Kidney (tissue), 13 donors: ENCODE measurements at regions not wholly inside any gene's neighbourhood (a gene's known extent, or its start where the extent isn't known, plus 50 kb on each side); places are given as distances from the start of the nearest gene placed in this dataset.

Experiments
- DNase-seq, 5 donors: peaks; one replicate each; pipeline ENCODE4 v3.0.0-alpha.2; 2013 to 2020
- FAIRE-seq: peaks from 2 replicates; lab custom pipeline; 2012; peaks lifted over from hg19 to GRCh38; lab: Jason Lieb, UNC
- H3K27ac ChIP-seq, 2 donors: one replicate each; pipeline ENCODE4 v1.7.0; 2013; ENCODE audit warnings: low read depth in 2 of 2, low read length in 2 of 2, inconsistent platforms in 1 of 2
- H3K27me3 ChIP-seq: one replicate; pipeline ENCODE4 v1.7.1; 2013; ENCODE audit warnings: low read length, inconsistent platforms; ENCODE audit not compliant: control insufficient read depth, insufficient read depth
- H3K36me3 ChIP-seq, 3 donors: one replicate each; pipeline versions ENCODE4 v1.7.0 to v1.7.1; 2013; ENCODE audit warnings: low read length in 3 of 3, control low read depth in 1 of 3, inconsistent platforms in 1 of 3; ENCODE audit not compliant: insufficient read depth in 3 of 3, control insufficient read depth in 2 of 3
- H3K4me1 ChIP-seq, 3 donors: one replicate each; pipeline versions ENCODE4 v1.7.0 to v1.7.1; 2013; ENCODE audit warnings: low read length in 3 of 3, inconsistent platforms in 1 of 3, low read depth in 1 of 3; ENCODE audit not compliant: control insufficient read depth in 2 of 3, insufficient read depth in 2 of 3
- H3K4me3 ChIP-seq, 3 donors: one replicate each; pipeline versions ENCODE4 v1.7.0 to v1.8.1; 2013; ENCODE audit warnings: low read length in 3 of 3, control low read depth in 1 of 3, inconsistent platforms in 1 of 3
- H3K9ac ChIP-seq, 3 donors: one replicate each; pipeline versions ENCODE4 v1.7.0 to v1.7.1; 2013; ENCODE audit warnings: low read length in 3 of 3, control low read depth in 1 of 3, inconsistent platforms in 1 of 3
- H3K9me3 ChIP-seq, 3 donors: one replicate each; pipeline versions ENCODE4 v1.7.0 to v1.7.1; 2013; ENCODE audit warnings: low read length in 3 of 3, control low read depth in 1 of 3, inconsistent platforms in 1 of 3; ENCODE audit not compliant: control insufficient read depth in 2 of 3, insufficient read depth in 1 of 3
- CTCF ChIP-seq: IDR thresholded peaks from 3 replicates; pipeline ENCODE4 v1.5.1; 2012; ENCODE audit warnings: mild to moderate bottlenecking, moderate library complexity, borderline replicate concordance; ENCODE audit not compliant: insufficient read depth; ENCODE audit errors: extremely low read depth
- intact Hi-C: fragments of 100-400 bp; cut with DNase I; formaldehyde crosslinking; loops from one replicate; pipeline ENCODE4 v1.11.1; 2022
- donor health status: control.
- donor health status: control.
- donor health status: control.
- donor health status: control.
- donor health status: control.
- donor health status: DM: yes; HTN: yes; CAD: no.
- donor health status: Normal renal cell carcinoma (clear cell type).

- Histone ChIP-seq H3K4me3 (no peak overlapping the region), H3K27ac (no peak overlapping the region), H3K9me3 (no peaks in the 10 kb centered on the region), H3K9ac (no peak overlapping the region), H3K36me3 (no peaks in the 10 kb centered on the region), H3K27me3 (no peaks in the 10 kb centered on the region), H3K4me1 (no peaks in the 10 kb centered on the region)
- intact Hi-C loops, result no loop called here
- TF ChIP-seq CTCF, result no peak
- no peak for FAIRE-seq
- peak in 3 of 5 donors; percentile 7 to 21 (median 11) for DNase-seq
Observed at GRCh38 chr6:97726378-97726777, 443.4 kb upstream of the MMS22L start.

GRCh38 chr6:97732045-97732444 is 449.0 kb upstream of the MMS22L start:
- H3K9ac ChIP-seq, result no peak overlapping the region
- H3K9me3 ChIP-seq, result no peaks in the 10 kb centered on the region
- H3K27me3 ChIP-seq, result no peaks in the 10 kb centered on the region
- FAIRE-seq, result no peak
- no peak overlapping the region for H3K27ac ChIP-seq
- H3K36me3 ChIP-seq, result no peaks in the 10 kb centered on the region
- no peak for TF ChIP-seq CTCF
- DNase-seq, result no peak
- intact Hi-C loops, result no loop called here
- H3K4me1 ChIP-seq, result no peaks in the 10 kb centered on the region
- H3K4me3 ChIP-seq, result no peak overlapping the region

GRCh38 chr6:97757575-97757974 is 474.6 kb upstream of the MMS22L start:
- DNase-seq (no peak), FAIRE-seq (no peak)
- TF ChIP-seq CTCF, result no peak
- Histone ChIP-seq H3K9me3 (no peaks in the 10 kb centered on the region), H3K36me3 (no peaks in the 10 kb centered on the region), H3K9ac (no peak overlapping the region), H3K27me3 (no peaks in the 10 kb centered on the region), H3K4me3 (no peak overlapping the region), H3K27ac (no peak overlapping the region), H3K4me1 (no peaks in the 10 kb centered on the region)
- intact Hi-C loops, result no loop called here

GRCh38 chr6:97765461-97765860 is 482.4 kb upstream of the MMS22L start:
- no peak overlapping the region for H3K4me3 ChIP-seq
- H3K27me3 ChIP-seq, result no peaks in the 10 kb centered on the region
- intact Hi-C loops, result no loop called here
- no peak for TF ChIP-seq CTCF
- no peaks in the 10 kb centered on the region for H3K4me1 ChIP-seq
- H3K36me3 ChIP-seq, result no peaks in the 10 kb centered on the region
- H3K9me3 ChIP-seq, result no peaks in the 10 kb centered on the region
- DNase-seq (no peak), FAIRE-seq (no peak)
- H3K27ac ChIP-seq, result no peak overlapping the region
- H3K9ac ChIP-seq, result no peak overlapping the region
